ENCODE measurements at regions not wholly inside any gene's neighbourhood (a gene's known extent, or its start where the extent isn't known, plus 50 kb on each side); places are given as distances from the start of the nearest gene placed in this dataset.
A peak's percentile ranks its signal among the peaks of the same experiment; 100 is the strongest.

DNA sequence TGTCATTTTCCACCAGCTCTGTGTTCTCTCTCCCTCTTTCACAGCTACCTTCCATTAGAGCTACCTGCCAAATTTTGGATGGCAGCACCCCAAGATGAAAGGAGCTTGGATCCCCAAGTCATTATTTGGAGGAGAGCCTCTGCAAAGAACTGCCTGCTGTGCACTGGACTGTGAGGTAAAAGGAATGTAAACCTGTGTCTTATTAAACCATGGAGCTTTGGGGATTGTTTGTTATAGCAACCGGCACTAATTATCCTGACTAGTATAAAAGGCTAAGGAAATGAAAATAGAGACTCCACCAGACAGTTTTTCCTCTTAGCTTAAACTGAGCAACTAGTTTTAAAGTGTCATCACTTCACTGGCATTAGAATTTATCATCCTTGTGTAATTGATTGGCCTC is 191.6 kb upstream of the DTNBP1 start:
- Histone ChIP-seq H3K4me1 (ENCODE audit: control insufficient read depth in 1 of 2, insufficient read depth in 2 of 2, low read length in 2 of 2) (no peaks in the 10 kb centered on the region), H3K4me3 (replicated peaks in 1 of 3; ENCODE audit: low read depth in 2 of 3, low read length in 3 of 3) (no peak overlapping the region), H3K27ac (ENCODE audit: low read depth in 1 of 2, low read length in 2 of 2) (no peak overlapping the region), H2AFZ (ENCODE audit: insufficient read depth, low read depth, low read length, poor library complexity, severe bottlenecking) (no peak overlapping the region), H3K79me2 (ENCODE audit: insufficient read depth, low read length) (no peaks in the 10 kb centered on the region), H3K9ac (ENCODE audit: insufficient read depth, low read length, poor library complexity, severe bottlenecking) (no peak overlapping the region), H3K9me3 (replicated peaks in 1 of 2; ENCODE audit: control insufficient read depth in 1 of 2, insufficient read depth in 1 of 2, low read length in 2 of 2) (peaks cover 10 to 14% of the 10 kb centered on the region in 2 donors), H3K36me3 (replicated peaks in 1 of 2; ENCODE audit: control insufficient read depth in 1 of 2, insufficient read depth in 2 of 2, low read length in 2 of 2) (no peaks in the 10 kb centered on the region), H3K27me3 (ENCODE audit: control insufficient read depth in 2 of 2, insufficient read depth in 2 of 2, low read length in 2 of 2) (no peaks in the 10 kb centered on the region), H3K4me2 (replicated peaks; ENCODE audit: extremely low read depth, low read length, poor library complexity, severe bottlenecking) (no peak overlapping the region), H4K20me1 (ENCODE audit: insufficient read depth, low read length) (no peaks in the 10 kb centered on the region)
- Mint-ChIP-seq H3K4me3 (no peak overlapping the region), H3K36me3 (peaks cover 0 to 6% of the 10 kb centered on the region in 2 donors), H3K27ac (no peak overlapping the region), H3K4me1 (peaks cover 2% of the 10 kb centered on the region), H3K9me3 (peaks cover 8 to 14% (median 11%) of the 10 kb centered on the region in 7 donors), H3K27me3 (ENCODE audit: low read depth in 3 of 3) (no peaks in the 10 kb centered on the region)
- TF ChIP-seq, protein P1, sequence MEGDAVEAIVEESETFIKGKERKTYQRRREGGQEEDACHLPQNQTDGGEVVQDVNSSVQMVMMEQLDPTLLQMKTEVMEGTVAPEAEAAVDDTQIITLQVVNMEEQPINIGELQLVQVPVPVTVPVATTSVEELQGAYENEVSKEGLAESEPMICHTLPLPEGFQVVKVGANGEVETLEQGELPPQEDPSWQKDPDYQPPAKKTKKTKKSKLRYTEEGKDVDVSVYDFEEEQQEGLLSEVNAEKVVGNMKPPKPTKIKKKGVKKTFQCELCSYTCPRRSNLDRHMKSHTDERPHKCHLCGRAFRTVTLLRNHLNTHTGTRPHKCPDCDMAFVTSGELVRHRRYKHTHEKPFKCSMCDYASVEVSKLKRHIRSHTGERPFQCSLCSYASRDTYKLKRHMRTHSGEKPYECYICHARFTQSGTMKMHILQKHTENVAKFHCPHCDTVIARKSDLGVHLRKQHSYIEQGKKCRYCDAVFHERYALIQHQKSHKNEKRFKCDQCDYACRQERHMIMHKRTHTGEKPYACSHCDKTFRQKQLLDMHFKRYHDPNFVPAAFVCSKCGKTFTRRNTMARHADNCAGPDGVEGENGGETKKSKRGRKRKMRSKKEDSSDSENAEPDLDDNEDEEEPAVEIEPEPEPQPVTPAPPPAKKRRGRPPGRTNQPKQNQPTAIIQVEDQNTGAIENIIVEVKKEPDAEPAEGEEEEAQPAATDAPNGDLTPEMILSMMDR (IDR thresholded peaks at IDR 0.05), result no peak
- DNase-seq, result no peak
- intact Hi-C loops (cut with micrococcal nuclease), result no loop called here
- WGBS (ENCODE audit: insufficient coverage), result no CpG with 5 or more reads among the region's 1 CpG

DNA sequence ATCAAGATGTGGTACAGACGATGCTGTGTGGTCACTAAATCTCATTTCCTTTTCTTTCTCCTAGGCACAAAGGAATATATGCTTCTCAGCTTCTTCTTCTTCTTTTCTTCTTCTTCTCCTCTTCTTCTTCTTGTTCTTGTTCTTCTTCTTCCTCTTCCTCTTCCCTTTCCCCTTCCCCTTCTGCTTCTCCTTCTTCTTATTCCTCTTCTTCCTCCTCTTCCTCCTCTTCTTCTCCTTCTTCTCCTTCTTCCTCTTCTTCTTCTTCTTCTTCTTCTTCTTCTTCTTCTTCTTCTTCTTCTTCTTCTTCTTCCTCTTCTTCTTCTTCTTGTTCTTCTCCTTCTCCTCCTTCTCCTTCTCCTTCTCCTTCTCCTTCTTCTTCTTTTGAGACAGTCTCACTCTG is 190.4 kb upstream of the DTNBP1 start:
- no peak for DNase-seq
- Mint-ChIP-seq H3K27me3 (ENCODE audit: low read depth in 3 of 3) (no peaks in the 10 kb centered on the region), H3K4me3 (no peak overlapping the region), H3K4me1 (peaks cover 2% of the 10 kb centered on the region), H3K36me3 (peaks cover 0 to 6% of the 10 kb centered on the region in 2 donors), H3K27ac (peak overlapping the region in 6 of 7 donors; percentile 34 to 90 (median 66)), H3K9me3 (peaks cover 8 to 14% (median 11%) of the 10 kb centered on the region in 7 donors)
- intact Hi-C loops (cut with micrococcal nuclease), result no loop called here
- no CpG with 5 or more reads among the region's 1 CpG for WGBS (ENCODE audit: insufficient coverage)
- H3K79me2 ChIP-seq (ENCODE audit: insufficient read depth, low read length), result no peaks in the 10 kb centered on the region
- TF ChIP-seq, protein P1 (IDR thresholded peaks at IDR 0.05), result no peak
- H3K27ac ChIP-seq (ENCODE audit: low read depth in 1 of 2, low read length in 2 of 2), result peak overlapping the region in 1 of 2 donors; percentile 59
- H3K27me3 ChIP-seq (ENCODE audit: control insufficient read depth in 2 of 2, insufficient read depth in 2 of 2, low read length in 2 of 2), result no peaks in the 10 kb centered on the region
- no peak overlapping the region for H2AFZ ChIP-seq (ENCODE audit: insufficient read depth, low read depth, low read length, poor library complexity, severe bottlenecking)
- no peaks in the 10 kb centered on the region for H4K20me1 ChIP-seq (ENCODE audit: insufficient read depth, low read length)
- H3K4me2 ChIP-seq (replicated peaks; ENCODE audit: extremely low read depth, low read length, poor library complexity, severe bottlenecking), result no peak overlapping the region
- no peak overlapping the region for H3K4me3 ChIP-seq (replicated peaks in 1 of 3; ENCODE audit: low read depth in 2 of 3, low read length in 3 of 3)
- no peaks in the 10 kb centered on the region for H3K36me3 ChIP-seq (replicated peaks in 1 of 2; ENCODE audit: control insufficient read depth in 1 of 2, insufficient read depth in 2 of 2, low read length in 2 of 2)
- H3K9me3 ChIP-seq (replicated peaks in 1 of 2; ENCODE audit: control insufficient read depth in 1 of 2, insufficient read depth in 1 of 2, low read length in 2 of 2), result peaks cover 10 to 14% of the 10 kb centered on the region in 2 donors
- no peaks in the 10 kb centered on the region for H3K4me1 ChIP-seq (ENCODE audit: control insufficient read depth in 1 of 2, insufficient read depth in 2 of 2, low read length in 2 of 2)
- H3K9ac ChIP-seq (ENCODE audit: insufficient read depth, low read length, poor library complexity, severe bottlenecking), result no peak overlapping the region

Measured in CD14-positive monocyte (primary cell).